Upper lobe of left lung (tissue), 4 donors: ENCODE measurements at regions not wholly inside any gene's neighbourhood (a gene's known extent, or its start where the extent isn't known, plus 50 kb on each side); places are given as distances from the start of the nearest gene placed in this dataset.

Experiments
- CTCF ChIP-seq, 6 experiments: fragments of 450-650 bp in 4 of 6; fragments of 200-600 bp in 2 of 6; sonication (generic) in 2 of 6; IDR thresholded peaks; one replicate each; pipeline ENCODE4 v1.5.1; 2016 to 2019; ENCODE audit warnings: antibody characterized with exemption in 6 of 6
- EP300 ChIP-seq, 4 donors: sonication (generic); formaldehyde crosslinking; IDR thresholded peaks; one replicate each; pipeline ENCODE4 v1.5.1; 2017; ENCODE audit warnings: antibody characterized with exemption in 4 of 4, control low read depth in 2 of 4
- POLR2A ChIP-seq, 4 donors: fragments of 450-650 bp; IDR thresholded peaks; one replicate each; pipeline ENCODE4 v1.5.1; 2016 to 2017; ENCODE audit warnings: antibody characterized with exemption in 4 of 4, mild to moderate bottlenecking in 2 of 4

- TF ChIP-seq CTCF (IDR thresholded peaks at IDR 0.05) (no peak), EP300 (IDR thresholded peaks at IDR 0.05) (no peak), POLR2A (IDR thresholded peaks at IDR 0.05) (no peak)
Measured at GRCh38 chr13:104024416-104025170, 958.4 kb upstream of the SLC10A2 start.
